Natural killer cell (primary cell): ENCODE measurements at regions not wholly inside any gene's neighbourhood (a gene's known extent, or its start where the extent isn't known, plus 50 kb on each side); places are given as distances from the start of the nearest gene placed in this dataset.

Source experiments
- ATAC-seq, 3 donors: fragments of 150-1000 bp in 2 of 3; fragments of 200-7000 bp in 1 of 3; cut with Tn5 transposase; 1 replicate in 1 of 3; 2 replicates in 2 of 3; pipeline ENCODE4 v1.10.0; 2021; ENCODE audit warnings: mild to moderate bottlenecking in 2 of 3, moderate library complexity in 2 of 3
- DNase-seq, 2 donors: peaks; one replicate each; pipeline versions ENCODE4 v3.0.0 to v3.0.0-alpha.2; 2013 to 2021; ENCODE audit warnings: mixed read lengths in 1 of 2
- H3K27ac ChIP-seq: one replicate; pipeline ENCODE4 v1.5.1; 2013; ENCODE audit warnings: mild to moderate bottlenecking, low read length
- H3K27me3 ChIP-seq: one replicate; pipeline ENCODE4 v1.6.1; 2013; ENCODE audit warnings: low read length; ENCODE audit not compliant: control insufficient read depth, insufficient read depth
- H3K36me3 ChIP-seq: one replicate; pipeline ENCODE4 v1.6.1; 2013; ENCODE audit warnings: low read length; ENCODE audit not compliant: control insufficient read depth, insufficient read depth
- H3K4me1 ChIP-seq: one replicate; pipeline ENCODE4 v1.6.1; 2013; ENCODE audit warnings: low read length; ENCODE audit not compliant: control insufficient read depth, insufficient read depth
- H3K4me3 ChIP-seq: one replicate; pipeline ENCODE4 v1.5.1; 2013; ENCODE audit warnings: low read length
- H3K9me3 ChIP-seq: one replicate; pipeline ENCODE4 v1.6.1; 2013; ENCODE audit warnings: low read length; ENCODE audit not compliant: control insufficient read depth, insufficient read depth
- H3K27ac Mint-ChIP-seq, 2 donors: one replicate each; pipeline ENCODE4 v1.8.0; 2022; ENCODE audit warnings: mild to moderate bottlenecking in 2 of 2, mixed read lengths in 2 of 2, moderate library complexity in 1 of 2
- H3K27me3 Mint-ChIP-seq, 2 donors: one replicate each; pipeline ENCODE4 v1.8.0; 2022; ENCODE audit warnings: low read depth in 2 of 2, mixed read lengths in 2 of 2
- H3K36me3 Mint-ChIP-seq: one replicate; pipeline ENCODE4 v1.8.0; 2022; ENCODE audit warnings: mixed read lengths
- H3K4me1 Mint-ChIP-seq, 2 donors: one replicate each; pipeline ENCODE4 v1.8.0; 2022; ENCODE audit warnings: mixed read lengths in 2 of 2
- H3K4me3 Mint-ChIP-seq: one replicate; pipeline ENCODE4 v1.8.0; 2022; ENCODE audit warnings: mild to moderate bottlenecking, moderate library complexity, mixed read lengths
- H3K9me3 Mint-ChIP-seq, 2 donors: one replicate each; pipeline ENCODE4 v1.8.0; 2022; ENCODE audit warnings: mixed read lengths in 2 of 2
- CTCF ChIP-seq: fragments of 200-600 bp; IDR thresholded peaks from one replicate; pipeline ENCODE4 v1.8.0; 2022; ENCODE audit warnings: antibody characterized with exemption
- WGBS: methylation state at CpG from one replicate; pipeline ENCODE4 v1.1.7; 2013; ENCODE audit warnings: missing lambda C conversion rate; ENCODE audit not compliant: insufficient coverage; 5-methylcytosine and 5-hydroxymethylcytosine counted together
- intact Hi-C: fragments of 100-400 bp; cut with micrococcal nuclease; formaldehyde crosslinking; loops from one replicate; pipeline ENCODE4 v1.14.2; 2022

GRCh38 chr3:154013736-154014135 lies 107.5 kb upstream of the ARHGEF26 start:
- Mint-ChIP-seq H3K36me3 (no peaks in the 10 kb centered on the region), H3K9me3 (no peaks in the 10 kb centered on the region), H3K4me1 (no peaks in the 10 kb centered on the region), H3K27me3 (no peaks in the 10 kb centered on the region), H3K27ac (no peak overlapping the region), H3K4me3 (no peak overlapping the region)
- Histone ChIP-seq H3K36me3 (no peaks in the 10 kb centered on the region), H3K9me3 (no peaks in the 10 kb centered on the region), H3K27ac (no peak overlapping the region), H3K27me3 (no peaks in the 10 kb centered on the region), H3K4me1 (no peaks in the 10 kb centered on the region), H3K4me3 (no peak overlapping the region)
- intact Hi-C loops: no loop called here
- ATAC-seq (no peak), DNase-seq (no peak)
- TF ChIP-seq CTCF: no peak
- 92% methylated on average over 4 of the region's 4 CpGs for WGBS

- no peak for ATAC-seq
- intact Hi-C loops: no loop called here
These were observed 105.9 kb upstream of the ARHGEF26 start for GRCh38 chr3:154015307-154015706.

GRCh38 chr3:154018100-154018696 lies 103.0 kb upstream of the ARHGEF26 start:
- Histone ChIP-seq H3K27me3 (no peaks in the 10 kb centered on the region), H3K4me3 (no peak overlapping the region), H3K9me3 (no peaks in the 10 kb centered on the region), H3K27ac (no peak overlapping the region), H3K36me3 (no peaks in the 10 kb centered on the region), H3K4me1 (no peaks in the 10 kb centered on the region)
- TF ChIP-seq CTCF: peak; percentile 29
- ATAC-seq (peak in 1 of 3 donors; percentile 44), DNase-seq (peak in 1 of 2 donors; percentile 43)
- Mint-ChIP-seq H3K4me3 (no peak overlapping the region), H3K27me3 (no peaks in the 10 kb centered on the region), H3K27ac (no peak overlapping the region), H3K36me3 (no peaks in the 10 kb centered on the region), H3K4me1 (no peaks in the 10 kb centered on the region), H3K9me3 (no peaks in the 10 kb centered on the region)
- 50% methylated on average over 2 of the region's 3 CpGs for WGBS
- intact Hi-C loops: no loop called here

More at GRCh38 chr3:154015307-154015706, 105.9 kb upstream of the ARHGEF26 start:
- no peaks in the 10 kb centered on the region for H3K36me3 ChIP-seq
- no peaks in the 10 kb centered on the region for H3K9me3 ChIP-seq
- WGBS: 79% methylated on average over 2 of the region's 4 CpGs
- no peak for DNase-seq
- Mint-ChIP-seq H3K27ac (no peak overlapping the region), H3K9me3 (no peaks in the 10 kb centered on the region), H3K36me3 (no peaks in the 10 kb centered on the region), H3K27me3 (no peaks in the 10 kb centered on the region), H3K4me1 (no peaks in the 10 kb centered on the region), H3K4me3 (no peak overlapping the region)
- no peak overlapping the region for H3K27ac ChIP-seq
- TF ChIP-seq CTCF: no peak
- H3K27me3 ChIP-seq: no peaks in the 10 kb centered on the region
- no peak overlapping the region for H3K4me3 ChIP-seq
- H3K4me1 ChIP-seq: no peaks in the 10 kb centered on the region

GRCh38 chr3:154022606-154023005 lies 98.6 kb upstream of the ARHGEF26 start:
- H3K9me3 Mint-ChIP-seq: peaks cover 0 to 3% of the 10 kb centered on the region in 2 donors
- no peaks in the 10 kb centered on the region for H3K27me3 ChIP-seq
- no peaks in the 10 kb centered on the region for H3K36me3 Mint-ChIP-seq
- no peaks in the 10 kb centered on the region for H3K9me3 ChIP-seq
- H3K27ac Mint-ChIP-seq: no peak overlapping the region
- DNase-seq (no peak), ATAC-seq (no peak)
- H3K4me1 Mint-ChIP-seq: no peaks in the 10 kb centered on the region
- H3K27me3 Mint-ChIP-seq: no peaks in the 10 kb centered on the region
- intact Hi-C loops: no loop called here
- TF ChIP-seq CTCF: no peak
- no peak overlapping the region for H3K4me3 ChIP-seq
- no peaks in the 10 kb centered on the region for H3K36me3 ChIP-seq
- 36% methylated on average over 1 of the region's 1 CpG for WGBS
- H3K4me3 Mint-ChIP-seq: no peak overlapping the region
- H3K4me1 ChIP-seq: no peaks in the 10 kb centered on the region
- no peak overlapping the region for H3K27ac ChIP-seq
